Astrocyte (in vitro differentiated cells and primary cell): ENCODE measurements at regions not wholly inside any gene's neighbourhood (a gene's known extent, or its start where the extent isn't known, plus 50 kb on each side); places are given as distances from the start of the nearest gene placed in this dataset.

ENCODE experiments used
- DNase-seq: peaks from one replicate; pipeline ENCODE4 v3.0.0-alpha.2; 2010; ENCODE audit warnings: low read depth
- FAIRE-seq: peaks from 2 replicates; lab custom pipeline; 2011; peaks lifted over from hg19 to GRCh38; lab: Jason Lieb, UNC
- H2AFZ ChIP-seq: 2 replicates; pipeline ENCODE4 v1.6.0; 2012; ENCODE audit warnings: low read depth, low read length, inconsistent platforms
- H3K27ac ChIP-seq: 2 replicates; pipeline ENCODE4 v1.5.1; 2011; ENCODE audit warnings: low read depth, low read length, inconsistent platforms
- H3K27me3 ChIP-seq: 2 replicates; pipeline ENCODE4 v1.6.0; 2011; ENCODE audit warnings: low read length, inconsistent platforms; ENCODE audit not compliant: insufficient read depth
- H3K36me3 ChIP-seq: 2 replicates; pipeline ENCODE4 v1.5.1; 2011; ENCODE audit warnings: low read length, inconsistent platforms; ENCODE audit not compliant: insufficient read depth
- H3K4me1 ChIP-seq: 2 replicates; pipeline ENCODE4 v1.5.1; 2011; ENCODE audit warnings: low read length, inconsistent platforms; ENCODE audit not compliant: insufficient read depth
- H3K4me2 ChIP-seq: 2 replicates; pipeline ENCODE4 v1.6.0; 2012; ENCODE audit warnings: low read length, inconsistent platforms
- H3K4me3 ChIP-seq: 2 replicates; pipeline ENCODE4 v1.5.1; 2011; ENCODE audit warnings: low read depth, mild to moderate bottlenecking, low read length, inconsistent platforms; ENCODE audit not compliant: insufficient read depth
- H3K79me2 ChIP-seq: 2 replicates; pipeline ENCODE4 v1.6.0; 2012; ENCODE audit warnings: mild to moderate bottlenecking, low read length, inconsistent platforms; ENCODE audit not compliant: insufficient read depth
- H3K9ac ChIP-seq: 2 replicates; pipeline ENCODE4 v1.6.0; 2012; ENCODE audit warnings: mild to moderate bottlenecking, low read length, inconsistent platforms
- H3K9me3 ChIP-seq: 2 replicates; pipeline ENCODE4 v1.5.1; 2012; ENCODE audit warnings: low read depth, mild to moderate bottlenecking, low read length, inconsistent platforms; ENCODE audit not compliant: insufficient read depth
- H4K20me1 ChIP-seq: 2 replicates; pipeline ENCODE4 v1.6.0; 2012; ENCODE audit warnings: low read length, inconsistent platforms; ENCODE audit not compliant: insufficient read depth
- H3K27ac Mint-ChIP-seq: one replicate; pipeline ENCODE4 v1.8.0; 2021; ENCODE audit warnings: mild to moderate bottlenecking, mixed read lengths; ENCODE audit not compliant: unreplicated experiment
- H3K27me3 Mint-ChIP-seq: one replicate; pipeline ENCODE4 v1.8.0; 2021; ENCODE audit warnings: low read depth, mixed read lengths; ENCODE audit not compliant: unreplicated experiment
- H3K36me3 Mint-ChIP-seq: one replicate; pipeline ENCODE4 v1.8.0; 2021; ENCODE audit warnings: low read depth, mixed read lengths; ENCODE audit not compliant: unreplicated experiment
- H3K4me1 Mint-ChIP-seq: one replicate; pipeline ENCODE4 v1.8.0; 2021; ENCODE audit warnings: low read depth, mixed read lengths; ENCODE audit not compliant: unreplicated experiment
- H3K4me3 Mint-ChIP-seq: one replicate; pipeline ENCODE4 v1.8.0; 2021; ENCODE audit warnings: mild to moderate bottlenecking, moderate library complexity, mixed read lengths; ENCODE audit not compliant: unreplicated experiment
- H3K9me3 Mint-ChIP-seq: one replicate; pipeline ENCODE4 v1.8.0; 2021; ENCODE audit warnings: mild to moderate bottlenecking, mixed read lengths; ENCODE audit not compliant: unreplicated experiment
- EZH2 ChIP-seq: IDR thresholded peaks from 2 replicates; pipeline ENCODE4 v1.6.1; 2012; ENCODE audit warnings: mild to moderate bottlenecking, low read length, inconsistent platforms; ENCODE audit not compliant: insufficient read depth
- TF ChIP-seq, protein P1 (sequence below): IDR thresholded peaks from 2 replicates; pipeline ENCODE4 v1.5.1; 2011; ENCODE audit warnings: low read depth, mild to moderate bottlenecking, inconsistent platforms, low read length, moderate library complexity; ENCODE audit not compliant: insufficient read depth

DNA sequence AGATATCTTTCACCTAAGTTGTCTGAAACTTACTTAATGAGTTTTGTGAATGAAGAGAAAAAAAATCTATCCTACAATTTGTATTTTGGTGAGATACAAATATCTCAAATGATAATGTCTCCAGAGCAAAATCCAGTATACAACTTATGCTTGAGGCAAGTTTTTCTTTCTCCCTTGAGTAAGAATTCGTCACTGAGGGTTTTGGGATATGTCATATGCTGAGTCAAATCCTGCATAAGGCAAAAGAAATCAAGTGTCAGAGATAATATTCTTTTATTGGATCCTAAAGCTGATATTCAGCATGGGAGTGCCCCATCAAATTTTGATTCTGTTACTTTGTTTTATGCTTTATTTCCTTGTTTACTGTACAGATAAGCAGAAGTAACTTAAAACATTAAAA lies 1308.6 kb downstream of the ARAP2 start:
- Mint-ChIP-seq H3K4me3 (no peak overlapping the region), H3K4me1 (no peaks in the 10 kb centered on the region), H3K27me3 (no peaks in the 10 kb centered on the region), H3K9me3 (no peaks in the 10 kb centered on the region), H3K27ac (no peak overlapping the region), H3K36me3 (no peaks in the 10 kb centered on the region)
- no peaks in the 10 kb centered on the region for H3K27me3 ChIP-seq
- DNase-seq (no peak), FAIRE-seq (no peak)
- no peaks in the 10 kb centered on the region for H3K79me2 ChIP-seq
- no peak overlapping the region for H3K4me2 ChIP-seq
- no peak overlapping the region for H3K4me3 ChIP-seq
- TF ChIP-seq EZH2 = no peak
- TF ChIP-seq, protein P1, sequence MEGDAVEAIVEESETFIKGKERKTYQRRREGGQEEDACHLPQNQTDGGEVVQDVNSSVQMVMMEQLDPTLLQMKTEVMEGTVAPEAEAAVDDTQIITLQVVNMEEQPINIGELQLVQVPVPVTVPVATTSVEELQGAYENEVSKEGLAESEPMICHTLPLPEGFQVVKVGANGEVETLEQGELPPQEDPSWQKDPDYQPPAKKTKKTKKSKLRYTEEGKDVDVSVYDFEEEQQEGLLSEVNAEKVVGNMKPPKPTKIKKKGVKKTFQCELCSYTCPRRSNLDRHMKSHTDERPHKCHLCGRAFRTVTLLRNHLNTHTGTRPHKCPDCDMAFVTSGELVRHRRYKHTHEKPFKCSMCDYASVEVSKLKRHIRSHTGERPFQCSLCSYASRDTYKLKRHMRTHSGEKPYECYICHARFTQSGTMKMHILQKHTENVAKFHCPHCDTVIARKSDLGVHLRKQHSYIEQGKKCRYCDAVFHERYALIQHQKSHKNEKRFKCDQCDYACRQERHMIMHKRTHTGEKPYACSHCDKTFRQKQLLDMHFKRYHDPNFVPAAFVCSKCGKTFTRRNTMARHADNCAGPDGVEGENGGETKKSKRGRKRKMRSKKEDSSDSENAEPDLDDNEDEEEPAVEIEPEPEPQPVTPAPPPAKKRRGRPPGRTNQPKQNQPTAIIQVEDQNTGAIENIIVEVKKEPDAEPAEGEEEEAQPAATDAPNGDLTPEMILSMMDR = no peak
- no peak overlapping the region for H3K27ac ChIP-seq
- H3K36me3 ChIP-seq = no peaks in the 10 kb centered on the region
- no peak overlapping the region for H2AFZ ChIP-seq
- no peak overlapping the region for H3K9ac ChIP-seq
- H3K4me1 ChIP-seq = no peaks in the 10 kb centered on the region
- H4K20me1 ChIP-seq = no peaks in the 10 kb centered on the region
- no peaks in the 10 kb centered on the region for H3K9me3 ChIP-seq

DNA sequence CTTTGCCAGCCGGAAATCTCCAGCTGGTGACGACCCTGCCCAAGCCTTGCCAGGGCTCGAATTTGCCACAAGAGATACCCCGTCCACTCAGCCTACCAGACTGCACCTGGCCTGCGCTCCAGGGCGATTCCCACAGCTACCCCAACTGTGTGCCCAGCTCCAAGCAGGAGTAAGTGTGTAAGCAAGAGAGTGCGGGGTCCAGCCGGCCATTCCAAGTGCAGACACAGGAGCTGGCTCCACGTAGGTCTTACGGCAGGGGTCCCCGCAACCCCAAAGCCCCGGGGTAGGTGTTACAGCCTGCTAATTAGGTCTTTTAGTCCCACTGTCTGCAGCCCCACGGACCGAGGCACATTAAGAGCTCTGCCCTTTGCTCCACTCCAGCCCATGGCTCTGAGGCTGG lies 1305.2 kb downstream of the ARAP2 start:
- Mint-ChIP-seq H3K4me3 (no peak overlapping the region), H3K27ac (no peak overlapping the region), H3K4me1 (no peaks in the 10 kb centered on the region), H3K9me3 (no peaks in the 10 kb centered on the region), H3K36me3 (no peaks in the 10 kb centered on the region), H3K27me3 (no peaks in the 10 kb centered on the region)
- TF ChIP-seq, protein P1 = no peak
- TF ChIP-seq EZH2 = no peak
- Histone ChIP-seq H3K9me3 (no peaks in the 10 kb centered on the region), H3K36me3 (no peaks in the 10 kb centered on the region), H3K79me2 (no peaks in the 10 kb centered on the region), H3K4me3 (no peak overlapping the region), H4K20me1 (no peaks in the 10 kb centered on the region), H3K4me1 (no peaks in the 10 kb centered on the region), H3K27me3 (no peaks in the 10 kb centered on the region), H2AFZ (no peak overlapping the region), H3K27ac (no peak overlapping the region), H3K4me2 (no peak overlapping the region), H3K9ac (no peak overlapping the region)
- FAIRE-seq (no peak), DNase-seq (no peak)

DNA sequence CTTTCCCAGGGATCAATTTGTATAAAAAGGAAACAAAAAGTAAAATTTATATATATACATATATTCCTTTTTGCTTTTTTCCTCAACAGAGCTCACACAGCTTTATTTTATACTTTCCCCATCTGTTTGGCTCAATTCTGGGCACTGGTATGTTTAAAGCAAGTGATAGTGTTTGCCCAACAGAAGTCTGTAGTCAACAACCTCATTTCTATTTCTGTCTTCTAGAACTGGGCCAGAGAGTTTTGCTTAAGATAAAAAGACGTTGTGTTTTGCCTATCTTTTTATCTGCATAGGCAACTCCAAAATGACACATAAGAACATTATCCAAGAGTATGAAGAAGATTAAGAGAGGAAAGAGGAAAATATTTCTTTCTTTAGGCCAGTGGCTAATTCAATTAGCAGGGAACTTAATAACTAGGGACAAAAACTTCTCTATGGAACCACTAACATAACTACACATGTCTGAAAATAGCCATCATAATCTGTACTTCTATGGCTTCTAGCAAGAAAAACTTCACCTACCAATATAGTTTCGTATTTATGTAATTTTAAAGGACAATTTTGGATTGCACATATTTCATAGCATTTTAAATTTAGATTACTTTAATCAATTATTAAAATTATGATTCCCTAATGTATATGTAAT lies 1300.5 kb downstream of the ARAP2 start:
- H3K4me1 Mint-ChIP-seq = no peaks in the 10 kb centered on the region
- Histone ChIP-seq H3K4me1 (no peaks in the 10 kb centered on the region), H3K4me2 (no peak overlapping the region), H3K9ac (no peak overlapping the region), H3K27me3 (no peaks in the 10 kb centered on the region), H3K79me2 (no peaks in the 10 kb centered on the region), H3K4me3 (no peak overlapping the region), H3K27ac (no peak overlapping the region), H4K20me1 (no peaks in the 10 kb centered on the region), H3K36me3 (no peaks in the 10 kb centered on the region), H2AFZ (no peak overlapping the region), H3K9me3 (no peaks in the 10 kb centered on the region)
- H3K4me3 Mint-ChIP-seq = no peak overlapping the region
- no peaks in the 10 kb centered on the region for H3K9me3 Mint-ChIP-seq
- no peak overlapping the region for H3K27ac Mint-ChIP-seq
- DNase-seq (no peak), FAIRE-seq (no peak)
- H3K36me3 Mint-ChIP-seq = no peaks in the 10 kb centered on the region
- H3K27me3 Mint-ChIP-seq = no peaks in the 10 kb centered on the region
- TF ChIP-seq EZH2 = no peak
- TF ChIP-seq, protein P1 = no peak
